Body of pancreas (tissue), 4 donors: ENCODE measurements at regions not wholly inside any gene's neighbourhood (a gene's known extent, or its start where the extent isn't known, plus 50 kb on each side); places are given as distances from the start of the nearest gene placed in this dataset.

Source experiments
- ATAC-seq: fragments of 150-250 bp; one replicate; pipeline ENCODE4 v1.9.1; 2016
- DNase-seq, 4 donors: peaks; one replicate each; pipeline ENCODE4 v3.0.0-alpha.2; 2019
- H3K27ac ChIP-seq, 4 donors: fragments of 200-600 bp; sonication (generic); 1 replicate in 3 of 4; 2 replicates in 1 of 4; pipeline versions ENCODE4 v1.5.1 to v1.6.1; 2016 to 2019; ENCODE audit warnings: mild to moderate bottlenecking in 1 of 4, mixed read lengths in 1 of 4, moderate library complexity in 1 of 4
- H3K27me3 ChIP-seq, 2 donors: fragments of 200-600 bp; sonication (generic); one replicate each; pipeline ENCODE4 v1.6.0; 2016; ENCODE audit warnings: mild to moderate bottlenecking in 1 of 2
- H3K36me3 ChIP-seq, 2 donors: fragments of 200-600 bp; sonication (generic); replicated peaks in 1 of 2; 2 replicates each; pipeline ENCODE4 v1.5.1; 2016; ENCODE audit warnings: low read depth in 2 of 2; ENCODE audit not compliant: insufficient read depth in 1 of 2
- H3K4me1 ChIP-seq: fragments of 200-600 bp; sonication (generic); one replicate; pipeline ENCODE4 v1.6.0; 2016
- H3K4me3 ChIP-seq, 2 donors: fragments of 200-600 bp; sonication (generic); 1 replicate in 1 of 2; 2 replicates in 1 of 2; pipeline ENCODE4 v1.5.1; 2016 to 2019
- H3K9me3 ChIP-seq, 3 donors: fragments of 200-600 bp; sonication (generic); 1 replicate in 2 of 3; 2 replicates in 1 of 3; pipeline ENCODE4 v1.5.1; 2016
- CTCF ChIP-seq, 7 experiments: fragments of 450-650 bp in 4 of 7; fragments of 200-600 bp in 3 of 7; sonication (generic) in 3 of 7; IDR thresholded peaks; one replicate each; pipeline ENCODE4 v1.5.1; 2016 to 2019; ENCODE audit warnings: antibody characterized with exemption in 7 of 7
- POLR2A ChIP-seq, 3 donors: fragments of 450-650 bp; IDR thresholded peaks; one replicate each; pipeline ENCODE4 v1.6.1; 2016; ENCODE audit warnings: antibody characterized with exemption in 3 of 3, mild to moderate bottlenecking in 2 of 3
- WGBS, 2 donors: methylation state at CpG; one replicate each; pipeline ENCODE4 v1.1.5; 2017; 5-methylcytosine and 5-hydroxymethylcytosine counted together
- intact Hi-C: fragments of 100-400 bp; cut with DNase I; formaldehyde crosslinking; loops from one replicate; pipeline ENCODE4 v1.15.1; 2023

DNA sequence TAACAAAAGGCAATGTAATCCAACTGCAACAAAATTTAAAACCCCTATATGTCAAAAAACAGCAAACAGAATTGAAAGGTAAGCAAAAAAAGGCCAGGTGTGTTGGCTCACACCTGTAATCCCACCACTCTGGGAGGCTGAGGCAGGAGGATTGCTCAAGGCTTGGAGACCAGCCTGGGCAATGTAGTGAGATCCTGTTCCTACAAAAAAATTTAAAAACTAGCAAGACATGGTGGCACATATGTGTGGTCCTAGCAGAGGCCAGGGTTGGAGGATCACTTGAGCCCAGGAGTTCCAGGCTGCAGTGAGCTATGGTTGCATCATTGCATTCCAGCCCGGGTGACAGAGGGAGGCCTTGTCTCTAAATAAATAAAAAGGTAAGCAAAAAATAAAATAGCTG, 212.1 kb upstream of the KLF14 start:
- TF ChIP-seq POLR2A (IDR thresholded peaks at IDR 0.05) (no peak), CTCF (IDR thresholded peaks at IDR 0.05) (no peak)
- WGBS, 2 donors, result 75 to 77% methylated on average over 1 of the region's 1 CpG
- no peak overlapping the region for H3K27ac ChIP-seq

GRCh38 chr7:130947792-130948580, 214.0 kb upstream of the KLF14 start:
- Histone ChIP-seq H3K4me3 (no peak overlapping the region), H3K27me3 (no peaks in the 10 kb centered on the region), H3K27ac (no peak overlapping the region), H3K36me3 (peaks cover 0 to 3% of the 10 kb centered on the region in 2 donors), H3K4me1 (peaks cover 13% of the 10 kb centered on the region), H3K9me3 (no peaks in the 10 kb centered on the region)
- DNase-seq (no peak), ATAC-seq (no peak)
- intact Hi-C loops, result no loop called here
- WGBS, 2 donors, result 78 to 82% methylated on average over 6 of the region's 6 CpGs
- no peak for TF ChIP-seq CTCF (IDR thresholded peaks at IDR 0.05)
- no peak for TF ChIP-seq POLR2A (IDR thresholded peaks at IDR 0.05)

More for the DNA sequence above, 212.1 kb upstream of the KLF14 start:
- H3K9me3 ChIP-seq, result no peaks in the 10 kb centered on the region
- intact Hi-C loops, result no loop called here
- no peaks in the 10 kb centered on the region for H3K36me3 ChIP-seq
- H3K4me3 ChIP-seq, result no peak overlapping the region
- peaks cover 23% of the 10 kb centered on the region for H3K4me1 ChIP-seq
- DNase-seq (no peak), ATAC-seq (no peak)
- H3K27me3 ChIP-seq, result no peaks in the 10 kb centered on the region

- DNase-seq (no peak), ATAC-seq (no peak)
- H3K27ac ChIP-seq, result no peak overlapping the region
- peaks cover 0 to 3% of the 10 kb centered on the region in 2 donors for H3K36me3 ChIP-seq
- no peaks in the 10 kb centered on the region for H3K27me3 ChIP-seq
- H3K9me3 ChIP-seq, result no peaks in the 10 kb centered on the region
- TF ChIP-seq CTCF (IDR thresholded peaks at IDR 0.05) (no peak), POLR2A (IDR thresholded peaks at IDR 0.05) (no peak)
- 91 to 92% methylated on average over 1 of the region's 1 CpG for WGBS, 2 donors
- peaks cover 5% of the 10 kb centered on the region for H3K4me1 ChIP-seq
- no peak overlapping the region for H3K4me3 ChIP-seq
- intact Hi-C loops, result no loop called here
Observed at GRCh38 chr7:130948822-130949221, 214.8 kb upstream of the KLF14 start.

- DNase-seq (no peak), ATAC-seq (no peak)
- 78 to 91% methylated on average over 2 of the region's 2 CpGs for whole genome bisulfite sequencing, 2 donors
- H3K4me1 ChIP-seq, result no peaks in the 10 kb centered on the region
- no peaks in the 10 kb centered on the region for H3K9me3 ChIP-seq
- no peaks in the 10 kb centered on the region for H3K27me3 ChIP-seq
- no peak overlapping the region for H3K4me3 ChIP-seq
- TF ChIP-seq POLR2A (IDR thresholded peaks at IDR 0.05) (no peak), CTCF (IDR thresholded peaks at IDR 0.05) (no peak)
- H3K27ac ChIP-seq, result no peak overlapping the region
- intact Hi-C loops, result no loop called here
- H3K36me3 ChIP-seq, result peaks cover 0 to 3% of the 10 kb centered on the region in 2 donors
Observed at GRCh38 chr7:130949550-130949949, 215.5 kb upstream of the KLF14 start.

DNA sequence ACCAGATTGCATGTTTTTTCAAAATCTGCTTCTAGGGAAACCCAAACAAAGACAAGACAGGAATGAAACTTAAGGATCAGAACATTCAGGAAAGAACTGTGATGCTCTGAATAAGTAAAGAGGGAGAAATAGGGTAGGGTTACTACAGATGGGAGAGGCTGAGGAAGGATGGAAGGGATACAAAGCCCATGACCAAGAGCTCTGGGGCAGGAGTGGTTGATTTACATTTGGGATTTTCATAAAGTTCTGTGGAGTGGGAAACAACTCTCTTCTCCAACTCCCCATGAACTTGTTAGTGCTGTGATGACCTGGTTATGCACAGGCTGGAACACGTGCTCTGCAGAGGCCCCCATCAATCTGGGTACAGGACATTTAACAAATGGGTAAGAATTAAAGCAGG, 216.0 kb upstream of the KLF14 start:
- TF ChIP-seq POLR2A (IDR thresholded peaks at IDR 0.05) (no peak), CTCF (IDR thresholded peaks at IDR 0.05) (no peak)
- DNase-seq (no peak), ATAC-seq (no peak)
- intact Hi-C loops, result no loop called here
- Histone ChIP-seq H3K27me3 (no peaks in the 10 kb centered on the region), H3K9me3 (no peaks in the 10 kb centered on the region), H3K36me3 (peaks cover 0 to 3% of the 10 kb centered on the region in 2 donors), H3K27ac (no peak overlapping the region), H3K4me3 (no peak overlapping the region), H3K4me1 (no peaks in the 10 kb centered on the region)
- WGBS, 2 donors, result 92 to 100% methylated on average over 1 of the region's 1 CpG
